ENCODE measurements at regions not wholly inside any gene's neighbourhood (a gene's known extent, or its start where the extent isn't known, plus 50 kb on each side); places are given as distances from the start of the nearest gene placed in this dataset.

GRCh38 chr6:14266266-14266665, 148.7 kb downstream of the CD83 start:
- no peak for TF ChIP-seq JUND (IDR thresholded peaks at IDR 0.05; ENCODE audit: low read depth)
- DNase-seq (ENCODE audit: low read depth in 1 of 2, low spot score in 1 of 2): no peak
- in situ Hi-C loops (cut with HindIII; ENCODE audit: low pct_unique_long_range_greater_than_20kb, low sequenced_read_pairs): no loop called here

GRCh38 chr6:14267885-14268660, 150.5 kb downstream of the CD83 start:
- in situ Hi-C loops (cut with HindIII; ENCODE audit: low pct_unique_long_range_greater_than_20kb, low sequenced_read_pairs): no loop called here
- DNase-seq (ENCODE audit: low read depth in 1 of 2, low spot score in 1 of 2): no peak
- no peak for TF ChIP-seq JUND (IDR thresholded peaks at IDR 0.05; ENCODE audit: low read depth)

- in situ Hi-C loops (cut with HindIII; ENCODE audit: low pct_unique_long_range_greater_than_20kb, low sequenced_read_pairs): no loop called here
- no peak for TF ChIP-seq JUND (IDR thresholded peaks at IDR 0.05; ENCODE audit: low read depth)
- no peak for DNase-seq (ENCODE audit: low read depth in 1 of 2, low spot score in 1 of 2)
These were observed 151.9 kb downstream of the CD83 start for GRCh38 chr6:14269436-14269835.

- in situ Hi-C loops (cut with HindIII; ENCODE audit: low pct_unique_long_range_greater_than_20kb, low sequenced_read_pairs): no loop called here
- no peak for TF ChIP-seq JUND (IDR thresholded peaks at IDR 0.05; ENCODE audit: low read depth)
- no peak for DNase-seq (ENCODE audit: low read depth in 1 of 2, low spot score in 1 of 2)
These were observed 152.7 kb downstream of the CD83 start for GRCh38 chr6:14270142-14270893.

GRCh38 chr6:14270925-14271788, 153.6 kb downstream of the CD83 start:
- TF ChIP-seq JUND (IDR thresholded peaks at IDR 0.05; ENCODE audit: low read depth): no peak
- no peak for DNase-seq (ENCODE audit: low read depth in 1 of 2, low spot score in 1 of 2)
- in situ Hi-C loops (cut with HindIII; ENCODE audit: low pct_unique_long_range_greater_than_20kb, low sequenced_read_pairs): no loop called here

- in situ Hi-C loops (cut with HindIII; ENCODE audit: low pct_unique_long_range_greater_than_20kb, low sequenced_read_pairs): no loop called here
- no peak for DNase-seq (ENCODE audit: low read depth in 1 of 2, low spot score in 1 of 2)
- TF ChIP-seq JUND (IDR thresholded peaks at IDR 0.05; ENCODE audit: low read depth): no peak
These were observed 154.5 kb downstream of the CD83 start for GRCh38 chr6:14271789-14272736.

- no peak for DNase-seq (ENCODE audit: low read depth in 1 of 2, low spot score in 1 of 2)
- TF ChIP-seq JUND (IDR thresholded peaks at IDR 0.05; ENCODE audit: low read depth): no peak
- in situ Hi-C loops (cut with HindIII; ENCODE audit: low pct_unique_long_range_greater_than_20kb, low sequenced_read_pairs): no loop called here
These were observed 155.1 kb downstream of the CD83 start for GRCh38 chr6:14272737-14273085.

GRCh38 chr6:14273191-14273590, 155.6 kb downstream of the CD83 start:
- no peak for DNase-seq (ENCODE audit: low read depth in 1 of 2, low spot score in 1 of 2)
- TF ChIP-seq JUND (IDR thresholded peaks at IDR 0.05; ENCODE audit: low read depth): no peak
- in situ Hi-C loops (cut with HindIII; ENCODE audit: low pct_unique_long_range_greater_than_20kb, low sequenced_read_pairs): no loop called here

- in situ Hi-C loops (cut with HindIII; ENCODE audit: low pct_unique_long_range_greater_than_20kb, low sequenced_read_pairs): no loop called here
These were observed 156.4 kb downstream of the CD83 start for GRCh38 chr6:14274016-14274415.

GRCh38 chr6:14274546-14275492, 157.2 kb downstream of the CD83 start:
- peak in 1 of 2 experiments; percentile 79 for DNase-seq (ENCODE audit: low read depth in 1 of 2, low spot score in 1 of 2)
- in situ Hi-C loops (cut with HindIII; ENCODE audit: low pct_unique_long_range_greater_than_20kb, low sequenced_read_pairs): no loop called here
- no peak for TF ChIP-seq JUND (IDR thresholded peaks at IDR 0.05; ENCODE audit: low read depth)

More at GRCh38 chr6:14274016-14274415, 156.4 kb downstream of the CD83 start:
- DNase-seq (ENCODE audit: low read depth in 1 of 2, low spot score in 1 of 2): no peak
- no peak for TF ChIP-seq JUND (IDR thresholded peaks at IDR 0.05; ENCODE audit: low read depth)

GRCh38 chr6:14275493-14275851, 157.9 kb downstream of the CD83 start:
- DNase-seq (ENCODE audit: low read depth in 1 of 2, low spot score in 1 of 2): no peak
- TF ChIP-seq JUND (IDR thresholded peaks at IDR 0.05; ENCODE audit: low read depth): no peak
- in situ Hi-C loops (cut with HindIII; ENCODE audit: low pct_unique_long_range_greater_than_20kb, low sequenced_read_pairs): no loop called here
